ENCODE measurements at regions not wholly inside any gene's neighbourhood (a gene's known extent, or its start where the extent isn't known, plus 50 kb on each side); places are given as distances from the start of the nearest gene placed in this dataset.

DNA sequence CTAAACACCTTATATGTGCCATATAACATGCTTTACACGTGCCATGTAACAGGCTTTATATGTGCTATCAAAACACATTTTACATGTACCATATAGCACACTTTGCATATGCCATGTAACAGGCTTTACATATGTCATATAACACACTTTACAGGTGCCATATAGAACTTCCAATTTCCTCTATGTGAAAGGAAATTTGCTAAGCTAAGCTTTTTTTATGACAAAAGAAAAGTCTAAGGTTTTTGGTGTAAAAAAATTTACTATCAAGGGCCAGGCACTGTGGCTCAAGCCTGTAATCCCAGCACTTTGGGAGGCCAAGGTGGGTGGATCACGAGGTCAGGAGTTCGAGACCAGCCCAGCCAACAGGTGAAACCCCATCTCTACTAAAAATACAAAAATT is 136.5 kb downstream of the AKAIN1 start:
- no peak overlapping the region for H3K4me3 ChIP-seq (IDR thresholded peaks at IDR 0.05; ENCODE audit: insufficient read depth, low read depth, low read length)
- no peak overlapping the region for H3K9ac ChIP-seq
- no peak overlapping the region for H2AFZ ChIP-seq (ENCODE audit: low read depth)
- no peaks in the 10 kb centered on the region for H3K36me3 ChIP-seq (ENCODE audit: insufficient read depth)
- no peaks in the 10 kb centered on the region for H3K4me1 ChIP-seq (ENCODE audit: low read depth, poor library complexity, severe bottlenecking)
- H3K79me2 ChIP-seq (ENCODE audit: insufficient read depth, low read depth) = no peaks in the 10 kb centered on the region
- no peaks in the 10 kb centered on the region for H3K27me3 ChIP-seq (ENCODE audit: insufficient read depth, low read depth)
- H3K4me2 ChIP-seq = no peak overlapping the region
- H4K20me1 ChIP-seq (ENCODE audit: insufficient read depth) = no peaks in the 10 kb centered on the region
- TF ChIP-seq, protein P1, sequence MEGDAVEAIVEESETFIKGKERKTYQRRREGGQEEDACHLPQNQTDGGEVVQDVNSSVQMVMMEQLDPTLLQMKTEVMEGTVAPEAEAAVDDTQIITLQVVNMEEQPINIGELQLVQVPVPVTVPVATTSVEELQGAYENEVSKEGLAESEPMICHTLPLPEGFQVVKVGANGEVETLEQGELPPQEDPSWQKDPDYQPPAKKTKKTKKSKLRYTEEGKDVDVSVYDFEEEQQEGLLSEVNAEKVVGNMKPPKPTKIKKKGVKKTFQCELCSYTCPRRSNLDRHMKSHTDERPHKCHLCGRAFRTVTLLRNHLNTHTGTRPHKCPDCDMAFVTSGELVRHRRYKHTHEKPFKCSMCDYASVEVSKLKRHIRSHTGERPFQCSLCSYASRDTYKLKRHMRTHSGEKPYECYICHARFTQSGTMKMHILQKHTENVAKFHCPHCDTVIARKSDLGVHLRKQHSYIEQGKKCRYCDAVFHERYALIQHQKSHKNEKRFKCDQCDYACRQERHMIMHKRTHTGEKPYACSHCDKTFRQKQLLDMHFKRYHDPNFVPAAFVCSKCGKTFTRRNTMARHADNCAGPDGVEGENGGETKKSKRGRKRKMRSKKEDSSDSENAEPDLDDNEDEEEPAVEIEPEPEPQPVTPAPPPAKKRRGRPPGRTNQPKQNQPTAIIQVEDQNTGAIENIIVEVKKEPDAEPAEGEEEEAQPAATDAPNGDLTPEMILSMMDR (conservative IDR thresholded peaks at IDR 0.05; ENCODE audit: low read depth, low read length) = no peak
- no peak overlapping the region for H3K27ac ChIP-seq

DNA sequence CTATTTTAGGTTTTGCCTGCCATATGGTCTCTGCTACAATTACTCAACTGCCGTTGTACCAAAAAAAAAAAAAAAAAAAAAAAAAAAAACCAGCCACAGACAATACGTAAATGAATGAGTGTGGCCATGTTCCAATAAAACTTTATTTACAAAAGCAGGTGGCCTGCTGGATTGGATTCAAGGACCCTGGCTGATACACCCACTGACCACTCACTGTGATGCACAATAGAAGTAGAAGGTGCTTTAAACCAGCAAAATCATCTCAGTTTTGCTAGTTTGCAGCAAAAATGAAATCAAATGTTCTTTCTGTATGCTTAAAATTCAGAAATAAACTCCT is 137.4 kb downstream of the AKAIN1 start:
- no peaks in the 10 kb centered on the region for H3K36me3 ChIP-seq (ENCODE audit: insufficient read depth)
- H3K9ac ChIP-seq = no peak overlapping the region
- no peak overlapping the region for H3K4me2 ChIP-seq
- H4K20me1 ChIP-seq (ENCODE audit: insufficient read depth) = no peaks in the 10 kb centered on the region
- H3K27ac ChIP-seq = no peak overlapping the region
- no peak overlapping the region for H2AFZ ChIP-seq (ENCODE audit: low read depth)
- H3K4me1 ChIP-seq (ENCODE audit: low read depth, poor library complexity, severe bottlenecking) = no peaks in the 10 kb centered on the region
- TF ChIP-seq, protein P1 (conservative IDR thresholded peaks at IDR 0.05; ENCODE audit: low read depth, low read length) = no peak
- H3K4me3 ChIP-seq (IDR thresholded peaks at IDR 0.05; ENCODE audit: insufficient read depth, low read depth, low read length) = no peak overlapping the region
- H3K27me3 ChIP-seq (ENCODE audit: insufficient read depth, low read depth) = no peaks in the 10 kb centered on the region
- H3K79me2 ChIP-seq (ENCODE audit: insufficient read depth, low read depth) = no peaks in the 10 kb centered on the region

GRCh38 chr18:5058768-5059695 is 138.0 kb downstream of the AKAIN1 start:
- no peak overlapping the region for H3K4me2 ChIP-seq
- no peak overlapping the region for H2AFZ ChIP-seq (ENCODE audit: low read depth)
- H3K4me1 ChIP-seq (ENCODE audit: low read depth, poor library complexity, severe bottlenecking) = no peaks in the 10 kb centered on the region
- no peak overlapping the region for H3K4me3 ChIP-seq (IDR thresholded peaks at IDR 0.05; ENCODE audit: insufficient read depth, low read depth, low read length)
- TF ChIP-seq, protein P1 (conservative IDR thresholded peaks at IDR 0.05; ENCODE audit: low read depth, low read length) = no peak
- no peak overlapping the region for H3K27ac ChIP-seq
- H3K27me3 ChIP-seq (ENCODE audit: insufficient read depth, low read depth) = no peaks in the 10 kb centered on the region
- no peaks in the 10 kb centered on the region for H3K79me2 ChIP-seq (ENCODE audit: insufficient read depth, low read depth)
- no peaks in the 10 kb centered on the region for H4K20me1 ChIP-seq (ENCODE audit: insufficient read depth)
- H3K36me3 ChIP-seq (ENCODE audit: insufficient read depth) = no peaks in the 10 kb centered on the region
- H3K9ac ChIP-seq = no peak overlapping the region

DNA sequence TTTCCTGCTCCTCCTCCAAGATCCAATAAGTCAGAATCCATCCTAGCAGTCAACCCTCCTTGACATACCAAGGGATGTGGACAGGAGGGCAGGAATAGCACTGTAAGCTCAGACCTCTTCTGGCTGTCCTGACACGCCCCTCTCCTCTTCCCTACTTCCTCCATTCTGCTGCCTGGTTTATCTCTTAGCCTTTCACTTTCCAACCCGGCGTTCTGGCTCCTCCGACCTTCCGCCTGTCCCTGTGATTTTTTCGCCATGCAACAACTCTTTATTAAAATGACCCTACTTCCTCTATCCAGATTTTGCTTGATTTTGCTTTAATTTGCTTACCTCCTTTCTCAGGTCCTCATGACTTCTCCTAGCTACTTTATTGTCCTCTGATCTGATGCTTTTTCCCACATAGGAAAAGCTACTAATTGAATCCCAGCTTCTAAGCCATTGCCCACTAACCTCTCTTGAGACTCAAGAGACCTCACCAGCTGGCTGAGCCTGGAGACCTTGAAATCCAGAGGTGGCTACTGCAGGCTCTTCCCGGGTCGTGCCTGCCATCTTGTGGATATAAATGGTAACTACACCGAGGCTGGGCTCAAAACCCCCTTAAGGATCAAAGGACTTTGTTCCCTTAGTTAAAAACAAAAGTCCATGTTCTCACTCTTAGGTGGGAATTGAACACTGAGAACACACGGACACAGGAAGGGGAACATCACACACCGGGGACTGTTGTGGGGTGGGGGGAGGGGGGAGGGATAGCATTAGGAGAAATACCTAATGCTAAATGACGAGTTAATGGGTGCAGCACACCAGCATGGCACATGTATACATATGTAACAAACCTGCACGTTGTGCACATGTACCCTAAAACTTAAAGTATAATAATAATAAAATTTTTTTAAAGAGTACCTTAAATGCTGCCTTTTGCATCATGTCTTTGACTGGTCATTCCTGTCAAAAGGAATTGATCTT is 139.4 kb downstream of the AKAIN1 start:
- Histone ChIP-seq H3K27me3 (ENCODE audit: insufficient read depth, low read depth) (no peaks in the 10 kb centered on the region), H2AFZ (ENCODE audit: low read depth) (peak overlapping the region; percentile 8; the same call in 1 of the 2 replicates), H3K79me2 (ENCODE audit: insufficient read depth, low read depth) (no peaks in the 10 kb centered on the region), H3K4me1 (ENCODE audit: low read depth, poor library complexity, severe bottlenecking) (no peaks in the 10 kb centered on the region), H3K36me3 (ENCODE audit: insufficient read depth) (no peaks in the 10 kb centered on the region), H3K27ac (no peak overlapping the region), H4K20me1 (ENCODE audit: insufficient read depth) (no peaks in the 10 kb centered on the region), H3K9ac (no peak overlapping the region), H3K4me2 (peak overlapping the region; percentile 13; the same call in 1 of the 2 replicates), H3K4me3 (IDR thresholded peaks at IDR 0.05; ENCODE audit: insufficient read depth, low read depth, low read length) (no peak overlapping the region)
- TF ChIP-seq, protein P1 (conservative IDR thresholded peaks at IDR 0.05; ENCODE audit: low read depth, low read length) = peak; percentile 87

Data from KMS-11 (cell line).